ENCODE measurements at regions not wholly inside any gene's neighbourhood (a gene's known extent, or its start where the extent isn't known, plus 50 kb on each side); places are given as distances from the start of the nearest gene placed in this dataset.

GRCh38 chr4:35147761-35148160 lies 1096.6 kb downstream of the ARAP2 start:
- DNase-seq (ENCODE audit: low read depth, low spot score) = no peak

GRCh38 chr4:35151816-35152572 lies 1092.3 kb downstream of the ARAP2 start:
- DNase-seq (ENCODE audit: low read depth, low spot score) = no peak

GRCh38 chr4:35163168-35163567 lies 1081.1 kb downstream of the ARAP2 start:
- no peak for DNase-seq (ENCODE audit: low read depth, low spot score)

- no peak for DNase-seq (ENCODE audit: low read depth, low spot score)
These were observed 1080.3 kb downstream of the ARAP2 start for GRCh38 chr4:35164063-35164462.

GRCh38 chr4:35166466-35166865 lies 1077.8 kb downstream of the ARAP2 start:
- DNase-seq (ENCODE audit: low read depth, low spot score) = no peak

- DNase-seq (ENCODE audit: low read depth, low spot score) = no peak
These were observed 1076.9 kb downstream of the ARAP2 start for GRCh38 chr4:35167385-35167784.

GRCh38 chr4:35175487-35175886 lies 1068.8 kb downstream of the ARAP2 start:
- no peak for DNase-seq (ENCODE audit: low read depth, low spot score)

- DNase-seq (ENCODE audit: low read depth, low spot score) = no peak
These were observed 1068.4 kb downstream of the ARAP2 start for GRCh38 chr4:35175894-35176293.

- DNase-seq (ENCODE audit: low read depth, low spot score) = no peak
These were observed 1061.9 kb downstream of the ARAP2 start for GRCh38 chr4:35182451-35182850.

GRCh38 chr4:35189988-35190613 lies 1054.2 kb downstream of the ARAP2 start:
- DNase-seq (ENCODE audit: low read depth, low spot score) = no peak

- no peak for DNase-seq (ENCODE audit: low read depth, low spot score)
These were observed 1042.9 kb downstream of the ARAP2 start for GRCh38 chr4:35201403-35201802.

GRCh38 chr4:35216636-35217035 lies 1027.7 kb downstream of the ARAP2 start:
- DNase-seq (ENCODE audit: low read depth, low spot score) = no peak

GRCh38 chr4:35217331-35217730 lies 1027.0 kb downstream of the ARAP2 start:
- DNase-seq (ENCODE audit: low read depth, low spot score) = no peak

GRCh38 chr4:35228313-35228712 lies 1016.0 kb downstream of the ARAP2 start:
- no peak for DNase-seq (ENCODE audit: low read depth, low spot score)

GRCh38 chr4:35229021-35229420 lies 1015.3 kb downstream of the ARAP2 start:
- DNase-seq (ENCODE audit: low read depth, low spot score) = no peak

GRCh38 chr4:35237924-35238323 lies 1006.4 kb downstream of the ARAP2 start:
- no peak for DNase-seq (ENCODE audit: low read depth, low spot score)

GRCh38 chr4:35238793-35239192 lies 1005.5 kb downstream of the ARAP2 start:
- DNase-seq (ENCODE audit: low read depth, low spot score) = no peak

- no peak for DNase-seq (ENCODE audit: low read depth, low spot score)
These were observed 997.8 kb downstream of the ARAP2 start for GRCh38 chr4:35246493-35246892.

- DNase-seq (ENCODE audit: low read depth, low spot score) = no peak
These were observed 997.3 kb downstream of the ARAP2 start for GRCh38 chr4:35247047-35247446.

GRCh38 chr4:35250331-35250730 lies 994.0 kb downstream of the ARAP2 start:
- no peak for DNase-seq (ENCODE audit: low read depth, low spot score)

- no peak for DNase-seq (ENCODE audit: low read depth, low spot score)
These were observed 993.6 kb downstream of the ARAP2 start for GRCh38 chr4:35250761-35251160.

- DNase-seq (ENCODE audit: low read depth, low spot score) = no peak
These were observed 992.2 kb downstream of the ARAP2 start for GRCh38 chr4:35252071-35252470.

- DNase-seq (ENCODE audit: low read depth, low spot score) = no peak
These were observed 991.4 kb downstream of the ARAP2 start for GRCh38 chr4:35252866-35253265.
